ENCODE measurements at regions not wholly inside any gene's neighbourhood (a gene's known extent, or its start where the extent isn't known, plus 50 kb on each side); places are given as distances from the start of the nearest gene placed in this dataset.

GRCh38 chr12:82529101-82529500, 157.6 kb upstream of the TMTC2 start:
- H3K4me1 ChIP-seq (ENCODE audit: insufficient read depth, poor library complexity, severe bottlenecking): no peaks in the 10 kb centered on the region
- no peak overlapping the region for H3K27ac ChIP-seq (ENCODE audit: poor library complexity, severe bottlenecking)
- H3K4me3 ChIP-seq (ENCODE audit: severe bottlenecking): no peak overlapping the region
- no peaks in the 10 kb centered on the region for H3K27me3 ChIP-seq (ENCODE audit: insufficient read depth, poor library complexity, severe bottlenecking)
- DNase-seq (ENCODE audit: low spot score) (no peak), ATAC-seq (ENCODE audit: low read depth) (no peak; the same call in 2 of the 3 replicates)
- no peaks in the 10 kb centered on the region for H3K9me3 ChIP-seq (ENCODE audit: severe bottlenecking)
- no peaks in the 10 kb centered on the region for H3K36me3 ChIP-seq (ENCODE audit: low read depth)
- no peak for TF ChIP-seq CTCF (IDR thresholded peaks at IDR 0.05; ENCODE audit: poor library complexity, severe bottlenecking)

GRCh38 chr12:82529954-82530353, 156.8 kb upstream of the TMTC2 start:
- Histone ChIP-seq H3K27ac (ENCODE audit: poor library complexity, severe bottlenecking) (no peak overlapping the region), H3K4me3 (ENCODE audit: severe bottlenecking) (no peak overlapping the region), H3K9me3 (ENCODE audit: severe bottlenecking) (no peaks in the 10 kb centered on the region), H3K27me3 (ENCODE audit: insufficient read depth, poor library complexity, severe bottlenecking) (no peaks in the 10 kb centered on the region), H3K4me1 (ENCODE audit: insufficient read depth, poor library complexity, severe bottlenecking) (no peaks in the 10 kb centered on the region), H3K36me3 (ENCODE audit: low read depth) (no peaks in the 10 kb centered on the region)
- DNase-seq (ENCODE audit: low spot score) (no peak), ATAC-seq (ENCODE audit: low read depth) (no peak)
- TF ChIP-seq CTCF (IDR thresholded peaks at IDR 0.05; ENCODE audit: poor library complexity, severe bottlenecking): no peak

GRCh38 chr12:82530394-82530793, 156.3 kb upstream of the TMTC2 start:
- Histone ChIP-seq H3K36me3 (ENCODE audit: low read depth) (no peaks in the 10 kb centered on the region), H3K4me3 (ENCODE audit: severe bottlenecking) (no peak overlapping the region), H3K27ac (ENCODE audit: poor library complexity, severe bottlenecking) (no peak overlapping the region), H3K4me1 (ENCODE audit: insufficient read depth, poor library complexity, severe bottlenecking) (no peaks in the 10 kb centered on the region), H3K9me3 (ENCODE audit: severe bottlenecking) (no peaks in the 10 kb centered on the region), H3K27me3 (ENCODE audit: insufficient read depth, poor library complexity, severe bottlenecking) (no peaks in the 10 kb centered on the region)
- no peak for TF ChIP-seq CTCF (IDR thresholded peaks at IDR 0.05; ENCODE audit: poor library complexity, severe bottlenecking)
- ATAC-seq (ENCODE audit: low read depth) (no peak), DNase-seq (ENCODE audit: low spot score) (no peak)

GRCh38 chr12:82533341-82533740, 153.4 kb upstream of the TMTC2 start:
- Histone ChIP-seq H3K27ac (ENCODE audit: poor library complexity, severe bottlenecking) (no peak overlapping the region), H3K27me3 (ENCODE audit: insufficient read depth, poor library complexity, severe bottlenecking) (no peaks in the 10 kb centered on the region), H3K36me3 (ENCODE audit: low read depth) (no peaks in the 10 kb centered on the region), H3K4me1 (ENCODE audit: insufficient read depth, poor library complexity, severe bottlenecking) (no peaks in the 10 kb centered on the region), H3K4me3 (ENCODE audit: severe bottlenecking) (no peak overlapping the region), H3K9me3 (ENCODE audit: severe bottlenecking) (no peaks in the 10 kb centered on the region)
- no peak for TF ChIP-seq CTCF (IDR thresholded peaks at IDR 0.05; ENCODE audit: poor library complexity, severe bottlenecking)
- ATAC-seq (ENCODE audit: low read depth) (no peak), DNase-seq (ENCODE audit: low spot score) (no peak)

- Histone ChIP-seq H3K4me1 (ENCODE audit: insufficient read depth, poor library complexity, severe bottlenecking) (no peaks in the 10 kb centered on the region), H3K9me3 (ENCODE audit: severe bottlenecking) (no peaks in the 10 kb centered on the region), H3K36me3 (ENCODE audit: low read depth) (no peaks in the 10 kb centered on the region), H3K27ac (ENCODE audit: poor library complexity, severe bottlenecking) (no peak overlapping the region), H3K4me3 (ENCODE audit: severe bottlenecking) (no peak overlapping the region), H3K27me3 (ENCODE audit: insufficient read depth, poor library complexity, severe bottlenecking) (no peaks in the 10 kb centered on the region)
- TF ChIP-seq CTCF (IDR thresholded peaks at IDR 0.05; ENCODE audit: poor library complexity, severe bottlenecking): no peak
- ATAC-seq (ENCODE audit: low read depth) (no peak), DNase-seq (ENCODE audit: low spot score) (no peak)
These were observed 149.3 kb upstream of the TMTC2 start for GRCh38 chr12:82537436-82537835.
